Neural progenitor cell (in vitro differentiated cells): ENCODE measurements at regions not wholly inside any gene's neighbourhood (a gene's known extent, or its start where the extent isn't known, plus 50 kb on each side); places are given as distances from the start of the nearest gene placed in this dataset.

Experiments
- CTCF ChIP-seq: fragments of 200-600 bp; sonication (generic); IDR thresholded peaks from 2 replicates; pipeline ENCODE4 v1.5.1; 2017; ENCODE audit warnings: antibody characterized with exemption, mild to moderate bottlenecking
- EZH2 ChIP-seq: fragments of 200-600 bp; sonication (generic); IDR thresholded peaks from 2 replicates; pipeline ENCODE4 v1.6.1; 2017; ENCODE audit warnings: antibody characterized with exemption, mild to moderate bottlenecking, moderate library complexity

- TF ChIP-seq CTCF (no peak), EZH2 (no peak)
Observed at GRCh38 chr17:68753985-68754769, 153.0 kb upstream of the FAM20A start.
